ENCODE measurements at regions not wholly inside any gene's neighbourhood (a gene's known extent, or its start where the extent isn't known, plus 50 kb on each side); places are given as distances from the start of the nearest gene placed in this dataset.

GRCh38 chr3:23135026-23135785 is 67.9 kb upstream of the UBE2E2 start:
- TF ChIP-seq CHD1 (IDR thresholded peaks at IDR 0.05; ENCODE audit: low read depth, low read length) (no peak), TEAD4 (IDR thresholded peaks at IDR 0.05; ENCODE audit: low read depth, low read length) (no peak), RAD21 (IDR thresholded peaks at IDR 0.05 in 1 of 2, conservative IDR thresholded peaks at IDR 0.05 in 1 of 2; ENCODE audit: low read depth in 2 of 2, low read length in 2 of 2) (no peak), USF2 (IDR thresholded peaks at IDR 0.05; ENCODE audit: low read length) (no peak), CTCF (IDR thresholded peaks at IDR 0.05; ENCODE audit: control extremely low read depth in 1 of 3, insufficient read depth in 1 of 3, low read depth in 1 of 3, low read length in 3 of 3) (no peak), POLR2AphosphoS5 (IDR thresholded peaks at IDR 0.05; ENCODE audit: low read depth, low read length) (no peak), BRCA1 (IDR thresholded peaks at IDR 0.05; ENCODE audit: low read depth, low read length) (no peak), GTF2F1 (IDR thresholded peaks at IDR 0.05; ENCODE audit: borderline replicate concordance, low read depth, low read length) (no peak), ATF3 (IDR thresholded peaks at IDR 0.05; ENCODE audit: insufficient read depth, low read depth, low read length) (no peak), YY1 (IDR thresholded peaks at IDR 0.05; ENCODE audit: low read depth, low read length) (no peak), ZNF274 (IDR thresholded peaks at IDR 0.05; ENCODE audit: borderline replicate concordance, extremely low read depth, low read length) (no peak), RNF2 (IDR thresholded peaks at IDR 0.05; ENCODE audit: borderline replicate concordance, low read depth, low read length, missing control alignments, poor library complexity, severe bottlenecking) (no peak)

Data from H1 (cell line).